Embryonic facial prominence (tissue), 1 donor: ENCODE measurements at regions not wholly inside any gene's neighbourhood (a gene's known extent, or its start where the extent isn't known, plus 50 kb on each side); places are given as distances from the start of the nearest gene placed in this dataset.
"Not testable (repeated sequence)": the region's sequence is repeated elsewhere in the genome, so short reads cannot be mapped to it uniquely, and the experiment has no call there.

Experiments used
- DNase-seq: peaks from one replicate; pipeline ENCODE4 v3.0.0-alpha.2; 2016; ENCODE audit errors: extremely low spot score

- no peak for DNase-seq
Observed at GRCh38 chr4:60315586-60315985, 884.5 kb upstream of the ADGRL3 start.

DNA sequence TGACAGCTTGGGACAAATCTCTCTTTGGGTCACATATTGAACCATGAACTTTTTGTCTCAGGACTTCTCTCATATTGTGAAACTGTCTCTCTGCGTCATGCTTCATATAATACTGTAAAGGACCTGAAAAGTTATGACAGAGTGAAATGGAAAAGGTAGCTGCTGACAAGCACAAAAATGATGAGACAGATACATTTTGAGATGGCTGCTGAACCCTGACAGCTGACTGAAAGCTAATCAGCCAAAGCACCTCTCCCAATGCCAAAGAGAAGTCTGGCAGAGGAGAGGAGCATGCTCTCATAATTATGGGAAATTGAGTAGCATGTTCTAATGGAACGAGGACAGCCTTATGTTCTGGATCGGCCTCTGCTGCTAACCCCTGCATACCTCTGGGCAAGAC, 873.4 kb upstream of the ADGRL3 start:
- no peak for DNase-seq

GRCh38 chr4:60327651-60328050, 872.5 kb upstream of the ADGRL3 start:
- no peak for DNase-seq

DNA sequence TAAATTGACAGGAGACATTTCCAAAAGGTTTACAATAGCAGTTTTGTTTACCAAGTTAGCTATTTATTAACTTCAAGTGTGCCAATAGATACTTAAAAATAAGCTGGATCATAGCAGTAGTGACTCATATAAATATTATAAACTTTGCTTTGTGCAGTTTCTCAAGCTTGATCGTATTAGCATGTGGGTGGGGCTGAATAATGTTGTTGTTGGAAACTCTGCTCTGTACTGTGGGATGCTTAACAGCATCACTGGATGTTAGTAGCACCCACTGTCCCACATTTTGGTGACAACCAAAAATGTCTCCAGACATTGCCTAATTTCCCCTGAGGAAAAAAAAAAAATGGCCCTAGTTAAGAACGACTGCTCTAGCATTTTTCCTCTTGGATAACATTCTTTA, 855.2 kb upstream of the ADGRL3 start:
- no peak for DNase-seq

DNA sequence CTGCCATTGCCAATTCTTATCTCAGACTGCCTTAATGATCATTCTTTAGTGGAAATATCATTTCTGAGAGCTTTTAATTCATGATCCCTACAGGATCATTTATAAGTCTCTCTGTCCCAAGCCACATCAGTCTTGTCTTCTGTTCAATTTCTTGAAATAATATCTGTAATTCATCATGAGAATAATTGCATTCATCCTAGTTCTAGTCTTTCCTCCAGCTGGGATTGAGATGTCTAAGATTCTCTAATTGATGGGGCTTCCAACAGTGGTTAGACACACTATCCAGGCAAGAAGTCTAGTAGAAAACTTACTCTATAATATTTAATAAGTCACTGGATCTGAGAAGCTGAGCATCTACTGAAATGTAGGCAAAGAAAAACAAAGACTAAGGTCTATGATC, 854.7 kb upstream of the ADGRL3 start:
- no peak for DNase-seq

DNA sequence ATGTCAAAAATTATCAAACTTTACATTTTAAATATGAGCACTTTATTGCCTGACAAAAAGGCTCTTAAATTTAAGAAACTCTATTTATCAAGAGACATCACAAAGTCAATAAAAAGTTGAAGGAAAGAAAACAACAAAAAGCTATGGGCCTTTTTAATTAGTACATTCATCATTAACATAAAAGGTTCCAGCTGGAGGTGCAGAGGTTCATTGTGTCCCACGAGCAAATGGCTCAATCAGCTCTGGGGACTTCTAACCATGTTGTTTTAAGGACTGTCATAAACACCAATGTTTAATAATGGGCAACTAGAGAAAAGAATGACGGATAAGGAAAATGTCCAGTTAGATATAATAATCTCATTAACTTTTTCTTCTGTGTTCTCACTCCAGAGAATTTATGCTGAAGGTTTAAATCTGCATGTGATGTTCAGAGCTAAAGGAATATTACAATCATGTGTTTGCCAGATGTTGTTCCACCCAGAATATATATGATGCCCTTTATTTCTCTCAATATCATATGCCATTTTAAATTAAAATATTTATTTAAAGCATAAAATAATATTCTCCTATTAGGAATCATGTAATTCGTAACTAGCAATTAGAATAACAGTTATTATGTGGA, 840.3 kb upstream of the ADGRL3 start:
- no peak for DNase-seq

DNA sequence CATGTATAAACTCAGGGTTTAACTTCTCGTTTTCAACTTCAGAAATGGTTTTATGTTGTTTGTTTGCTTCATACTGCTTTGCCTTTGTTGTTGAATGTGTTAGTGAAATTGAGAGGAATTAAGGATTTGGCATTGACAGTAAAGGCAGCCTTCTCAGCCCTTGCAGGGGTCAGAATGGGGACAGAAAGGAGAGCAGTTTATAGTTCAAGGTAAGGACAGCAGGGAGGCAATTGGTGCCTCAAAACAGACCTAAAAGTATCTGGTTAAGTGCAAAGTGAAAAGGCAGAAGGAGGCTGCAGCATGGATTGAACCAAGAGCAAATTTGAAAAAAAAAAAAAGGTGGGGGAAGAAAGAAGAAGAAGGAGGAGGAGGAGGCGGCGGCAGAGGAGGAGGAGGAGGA, 835.0 kb upstream of the ADGRL3 start:
- DNase-seq, result no peak

- DNase-seq, result no peak
Observed at GRCh38 chr4:60366661-60367060, 833.5 kb upstream of the ADGRL3 start.

DNA sequence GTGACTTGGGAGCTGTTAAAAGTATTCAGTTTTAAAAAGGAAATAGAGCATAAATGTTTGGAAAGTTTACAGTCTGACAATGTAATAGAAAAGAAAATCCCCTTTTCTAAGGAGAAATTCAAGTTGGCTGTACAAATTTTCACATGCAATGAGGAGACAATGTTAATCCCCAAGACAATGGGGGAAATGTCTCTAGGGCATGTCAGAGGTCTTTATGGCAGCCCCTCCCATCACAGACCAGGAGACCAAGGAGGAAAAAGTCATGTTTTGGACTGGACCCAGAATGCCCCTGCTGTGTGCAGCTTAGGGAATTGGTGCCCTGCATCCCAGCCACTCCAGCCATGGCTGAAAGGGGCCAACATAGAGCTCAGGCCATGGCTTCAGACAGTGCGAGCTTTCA, 831.1 kb upstream of the ADGRL3 start:
- no peak for DNase-seq

DNA sequence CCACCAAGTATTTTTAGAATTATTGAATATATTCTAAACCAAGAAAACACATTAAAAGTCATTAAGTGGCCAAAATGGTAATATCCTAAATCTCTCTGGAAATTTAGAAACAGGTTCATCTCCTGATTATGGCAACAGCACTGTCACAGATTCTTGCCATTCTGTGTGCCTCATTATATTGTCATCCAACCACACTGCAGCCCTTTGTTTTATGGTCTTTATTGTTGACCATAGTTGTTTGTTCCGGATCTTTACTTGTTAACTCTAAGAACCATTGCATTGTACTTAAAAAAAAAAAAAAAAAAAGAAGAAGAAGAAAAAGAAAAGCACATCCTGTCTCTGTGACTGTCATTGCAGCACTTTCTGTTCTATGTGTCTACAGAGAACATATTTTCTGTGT, 822.1 kb upstream of the ADGRL3 start:
- no peak for DNase-seq

DNA sequence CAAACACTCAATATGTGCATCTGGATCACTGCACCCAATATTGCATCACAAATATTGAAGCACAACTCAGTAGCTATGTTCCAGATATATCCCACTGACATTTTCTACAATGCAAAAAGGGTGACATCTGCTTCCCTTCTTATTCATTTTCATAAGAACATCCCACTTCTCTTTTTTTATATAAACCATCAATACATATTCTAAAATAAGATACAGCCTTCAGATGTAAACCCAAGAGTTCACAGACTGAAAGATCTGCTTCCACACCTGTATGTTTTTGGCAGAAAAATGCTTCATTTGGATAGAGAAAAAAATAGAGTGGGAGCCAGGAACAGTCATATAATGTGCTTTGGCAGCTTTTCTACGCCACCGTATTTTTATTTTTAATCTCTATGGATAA, 815.6 kb upstream of the ADGRL3 start:
- DNase-seq, result no peak

- no peak for DNase-seq
Observed at GRCh38 chr4:60389633-60390032, 810.5 kb upstream of the ADGRL3 start.

GRCh38 chr4:60396341-60397049, 803.6 kb upstream of the ADGRL3 start:
- no peak for DNase-seq

DNA sequence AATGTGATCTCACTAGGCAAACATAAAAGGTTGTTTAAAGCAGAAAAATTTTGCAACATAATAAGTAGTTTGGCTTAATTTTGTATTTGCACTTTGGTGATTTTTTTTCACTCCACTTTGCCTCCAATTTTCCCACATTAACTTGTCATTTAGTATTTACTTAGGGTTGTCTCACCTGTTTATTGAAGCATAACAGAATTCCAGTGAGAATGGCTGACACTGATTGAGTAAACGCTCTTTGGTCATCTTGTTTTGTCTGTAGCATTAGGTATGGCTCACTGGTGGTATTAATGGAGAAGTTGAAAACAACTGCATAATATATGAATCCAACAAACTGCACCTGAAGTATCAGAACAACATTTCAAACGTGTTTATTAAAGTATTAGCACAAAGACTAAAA, 799.5 kb upstream of the ADGRL3 start:
- DNase-seq, result no peak

- DNase-seq, result no peak
Observed at GRCh38 chr4:60404027-60404426, 796.1 kb upstream of the ADGRL3 start.

DNA sequence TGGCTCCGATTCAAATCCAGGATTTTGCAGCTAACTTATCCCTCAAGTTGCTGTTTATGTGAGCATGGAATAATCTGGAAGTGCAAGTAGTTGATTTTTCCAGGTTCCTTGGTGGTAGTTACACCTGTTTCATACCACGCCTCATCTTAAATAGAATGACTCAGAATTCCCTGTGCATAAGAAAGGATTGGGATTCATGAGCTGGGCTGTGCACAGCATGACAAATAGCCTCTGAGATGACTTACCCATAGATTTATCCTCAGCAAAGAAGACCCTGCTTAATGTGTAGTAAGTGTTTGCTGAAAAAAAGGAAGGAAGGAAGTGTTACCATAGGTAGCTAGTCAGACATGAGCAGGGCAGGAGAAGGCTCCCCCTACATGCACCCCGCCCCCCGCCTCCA, 777.7 kb upstream of the ADGRL3 start:
- DNase-seq, result no peak

- not testable (repeated sequence) for DNase-seq
Observed at GRCh38 chr4:60423573-60424184, 776.4 kb upstream of the ADGRL3 start.

DNA sequence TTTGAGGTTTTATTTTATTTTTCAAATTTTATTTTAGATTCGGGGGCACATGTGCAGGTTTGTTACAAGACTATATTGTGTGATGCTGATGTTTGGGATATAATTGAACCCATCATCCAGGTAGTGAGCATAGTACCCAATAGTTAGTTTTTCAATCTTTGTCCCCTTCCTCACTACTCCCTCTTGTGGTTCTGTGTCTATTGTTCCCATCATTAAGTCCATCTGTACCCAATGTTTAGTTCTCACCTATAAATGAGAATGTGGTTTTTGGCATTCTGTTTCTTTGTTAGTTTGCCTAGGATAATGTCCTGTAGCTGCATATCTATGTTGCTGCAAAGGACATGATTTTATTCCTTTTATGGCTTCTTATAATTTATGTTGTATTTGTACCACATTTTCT, 767.2 kb upstream of the ADGRL3 start:
- no peak for DNase-seq

DNA sequence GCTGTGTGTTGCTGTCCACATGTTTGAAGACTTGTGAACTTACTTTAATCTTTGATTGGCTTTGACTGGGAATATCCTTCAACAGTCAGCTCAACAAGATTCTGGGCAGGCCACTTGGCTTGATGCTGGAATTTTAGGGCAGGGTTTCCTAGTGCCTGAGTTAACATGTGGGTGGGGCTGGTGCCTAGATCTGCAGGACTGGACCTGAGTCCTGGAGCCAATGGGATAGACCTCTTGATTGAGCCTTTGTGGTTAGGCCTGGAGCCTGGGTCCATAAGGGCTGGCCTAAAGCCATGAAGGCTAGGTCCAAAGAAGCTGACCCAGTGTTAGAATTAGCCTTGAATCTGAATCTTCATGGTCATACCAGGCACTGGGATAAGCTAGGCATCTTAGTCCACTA, 757.1 kb upstream of the ADGRL3 start:
- DNase-seq, result no peak

DNA sequence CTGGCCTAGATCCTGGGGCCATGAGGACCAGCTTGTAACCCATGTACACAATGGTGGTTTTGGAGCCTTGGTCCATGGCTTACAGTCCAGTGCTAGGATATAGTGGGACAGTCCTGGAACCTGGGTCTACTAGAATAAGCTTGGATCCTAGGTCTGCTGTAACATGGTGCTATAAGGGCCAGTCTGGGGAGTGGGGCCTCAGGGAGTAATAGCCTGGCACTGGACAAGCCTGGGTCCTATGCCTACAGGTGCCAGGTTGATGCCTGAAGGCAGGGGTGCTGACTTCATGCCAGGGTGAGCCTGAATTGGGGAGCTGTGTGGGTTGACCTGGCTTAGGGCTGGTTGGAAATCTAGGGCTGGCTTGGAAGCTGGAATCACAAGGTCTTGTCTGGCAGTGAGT, 756.3 kb upstream of the ADGRL3 start:
- DNase-seq, result no peak

GRCh38 chr4:60450054-60450453, 750.1 kb upstream of the ADGRL3 start:
- no peak for DNase-seq

DNA sequence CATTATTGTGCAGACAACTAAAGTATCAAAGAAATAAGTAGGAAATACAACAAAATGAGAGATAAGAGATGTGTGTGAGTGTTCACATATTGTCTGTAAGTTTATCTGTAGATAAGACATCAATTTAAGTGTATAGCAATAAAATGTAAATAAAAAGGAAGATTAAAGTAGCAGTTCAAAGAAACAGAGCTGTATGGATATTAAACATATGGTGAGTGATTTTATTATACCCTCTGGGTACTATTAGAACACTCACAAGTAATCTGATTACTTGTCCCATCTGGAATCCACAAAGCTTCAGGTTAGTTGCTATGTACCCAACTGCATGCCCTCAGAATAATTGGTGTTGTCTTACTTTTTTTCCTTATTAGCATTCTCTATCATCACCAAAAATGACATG, 747.9 kb upstream of the ADGRL3 start:
- DNase-seq, result no peak

DNA sequence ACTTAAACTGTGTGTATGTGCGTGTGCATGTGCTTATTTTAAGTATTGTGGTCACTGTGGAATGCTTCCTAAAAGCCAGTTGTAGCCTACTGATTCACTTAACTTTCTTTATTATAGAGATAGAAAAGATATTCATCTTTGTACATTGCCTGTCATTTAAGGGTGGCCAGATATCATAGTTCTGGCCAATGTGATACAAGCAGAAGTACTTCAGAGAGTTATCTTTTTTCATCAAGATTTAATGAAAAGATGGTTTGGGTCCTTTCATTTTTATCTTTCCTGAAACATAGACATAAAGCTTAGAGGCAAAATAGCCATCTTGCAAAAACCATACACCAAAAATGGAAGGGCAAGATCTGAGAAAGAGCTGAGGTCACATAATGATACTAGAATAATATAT, 744.7 kb upstream of the ADGRL3 start:
- no peak for DNase-seq

- DNase-seq, result no peak
Observed at GRCh38 chr4:60461551-60461950, 738.6 kb upstream of the ADGRL3 start.
